Keratinocyte (primary cell): ENCODE measurements at regions not wholly inside any gene's neighbourhood (a gene's known extent, or its start where the extent isn't known, plus 50 kb on each side); places are given as distances from the start of the nearest gene placed in this dataset.

Source experiments
- DNase-seq: peaks from one replicate; pipeline ENCODE4 v3.0.0-alpha.2; 2011; ENCODE audit warnings: low read depth, missing footprints, low spot score
- FAIRE-seq: peaks from 2 replicates; lab custom pipeline; 2011; peaks lifted over from hg19 to GRCh38; lab: Jason Lieb, UNC
- H2AFZ ChIP-seq: 2 replicates; pipeline ENCODE4 v1.6.0; 2012; ENCODE audit warnings: low read length, control low read depth, inconsistent platforms; ENCODE audit not compliant: control insufficient read depth
- H3K27ac ChIP-seq: 2 replicates; pipeline ENCODE4 v1.5.1; 2011; ENCODE audit warnings: low read length; ENCODE audit not compliant: control insufficient read depth, insufficient read depth
- H3K27me3 ChIP-seq: 3 replicates; pipeline ENCODE4 v1.6.0; 2011; ENCODE audit warnings: low read length; ENCODE audit not compliant: control insufficient read depth, insufficient read depth; ENCODE audit errors: extremely low read depth
- H3K36me3 ChIP-seq, 2 experiments: 2 replicates in 1 of 2; 3 replicates in 1 of 2; pipeline ENCODE4 v1.5.1; 2011; ENCODE audit warnings: low read length in 2 of 2, mild to moderate bottlenecking in 1 of 2; ENCODE audit not compliant: control insufficient read depth in 2 of 2, insufficient read depth in 2 of 2; ENCODE audit errors: extremely low read depth in 1 of 2
- H3K4me1 ChIP-seq: 3 replicates; pipeline ENCODE4 v1.5.1; 2011; ENCODE audit warnings: low read length; ENCODE audit not compliant: control insufficient read depth, insufficient read depth; ENCODE audit errors: extremely low read depth
- H3K4me2 ChIP-seq: 3 replicates; pipeline ENCODE4 v1.6.0; 2011; ENCODE audit warnings: low read depth, low read length; ENCODE audit not compliant: control insufficient read depth, insufficient read depth; ENCODE audit errors: extremely low read depth
- H3K4me3 ChIP-seq, 3 experiments: fragments of 200-600 bp in 1 of 3; sonication (generic) in 1 of 3; 2 replicates in 2 of 3; 3 replicates in 1 of 3; pipeline ENCODE4 v1.5.1; 2011 to 2016; ENCODE audit warnings: low read length in 3 of 3, mild to moderate bottlenecking in 3 of 3, control low read depth in 2 of 3, inconsistent platforms in 1 of 3, low read depth in 1 of 3, mixed read lengths in 1 of 3, mixed run types in 1 of 3, moderate library complexity in 1 of 3; ENCODE audit not compliant: control insufficient read depth in 2 of 3, insufficient read depth in 2 of 3; ENCODE audit errors: extremely low read depth in 1 of 3
- H3K79me2 ChIP-seq: 2 replicates; pipeline ENCODE4 v1.6.0; 2012; ENCODE audit warnings: low read length; ENCODE audit not compliant: control insufficient read depth, insufficient read depth
- H3K9ac ChIP-seq: 3 replicates; pipeline ENCODE4 v1.6.0; 2011; ENCODE audit warnings: low read length; ENCODE audit not compliant: control insufficient read depth, insufficient read depth; ENCODE audit errors: extremely low read depth
- H3K9me1 ChIP-seq: 3 replicates; pipeline ENCODE4 v1.6.0; 2011; ENCODE audit warnings: low read length; ENCODE audit not compliant: control insufficient read depth, insufficient read depth; ENCODE audit errors: extremely low read depth
- H3K9me3 ChIP-seq: 2 replicates; pipeline ENCODE4 v1.5.1; 2012; ENCODE audit warnings: low read depth, low read length; ENCODE audit not compliant: control insufficient read depth
- H4K20me1 ChIP-seq: 3 replicates; pipeline ENCODE4 v1.6.0; 2011; ENCODE audit warnings: low read length; ENCODE audit not compliant: control insufficient read depth, insufficient read depth; ENCODE audit errors: extremely low read depth
- CTCF ChIP-seq, 3 experiments: IDR thresholded peaks in 1 of 3; conservative IDR thresholded peaks in 1 of 3; optimal IDR thresholded peaks in 1 of 3; 2 replicates in 2 of 3; 3 replicates in 1 of 3; pipeline versions ENCODE3 to v1.5.1; 2011; ENCODE audit warnings: low read length in 3 of 3, mild to moderate bottlenecking in 3 of 3, moderate library complexity in 2 of 3, control low read depth in 1 of 3, inconsistent platforms in 1 of 3; ENCODE audit not compliant: insufficient read depth in 2 of 3; ENCODE audit errors: extremely low read depth in 1 of 3
- EZH2 ChIP-seq: IDR thresholded peaks from one replicate; pipeline ENCODE4 v1.6.1; 2012; ENCODE audit warnings: inconsistent platforms, mild to moderate bottlenecking, low read length, moderate library complexity
- dilution Hi-C: fragments of 300-500 bp; cut with MboI; formaldehyde crosslinking; loops from one replicate; pipeline ENCODE4 v1.7.0; 2020; ENCODE audit warnings: low sequenced_read_pairs; ENCODE audit not compliant: extremely low pct_ligation_motif_present

- Histone ChIP-seq H3K79me2 (no peaks in the 10 kb centered on the region), H2AFZ (no peak overlapping the region), H3K9me3 (no peaks in the 10 kb centered on the region), H3K4me2 (no peak overlapping the region), H3K4me1 (no peaks in the 10 kb centered on the region), H3K27me3 (no peaks in the 10 kb centered on the region), H3K36me3 (no peaks in the 10 kb centered on the region), H3K4me3 (no peak overlapping the region), H4K20me1 (no peaks in the 10 kb centered on the region), H3K9ac (no peak overlapping the region), H3K9me1 (no peaks in the 10 kb centered on the region), H3K27ac (no peak overlapping the region)
- no peak for TF ChIP-seq CTCF (optimal IDR thresholded peaks at IDR 0.05 in 1 of 3, IDR thresholded peaks at IDR 0.05 in 1 of 3, conservative IDR thresholded peaks at IDR 0.05 in 1 of 3; ENCODE audit: extremely low read depth in 1 of 3, insufficient read depth in 2 of 3, low read length in 3 of 3)
- no peak for TF ChIP-seq EZH2
- DNase-seq (no peak), FAIRE-seq (no peak)
- dilution Hi-C loops = no loop called here
Measured at GRCh38 chr7:18132811-18133210, 105.2 kb upstream of the PRPS1L1 start.

GRCh38 chr7:18133921-18134320 lies 106.3 kb upstream of the PRPS1L1 start:
- dilution Hi-C loops = no loop called here
- Histone ChIP-seq H2AFZ (no peak overlapping the region), H3K9ac (no peak overlapping the region), H3K36me3 (no peaks in the 10 kb centered on the region), H3K27ac (no peak overlapping the region), H3K4me1 (no peaks in the 10 kb centered on the region), H3K9me3 (no peaks in the 10 kb centered on the region), H3K4me3 (no peak overlapping the region), H3K27me3 (no peaks in the 10 kb centered on the region), H3K9me1 (no peaks in the 10 kb centered on the region), H4K20me1 (no peaks in the 10 kb centered on the region), H3K4me2 (no peak overlapping the region), H3K79me2 (no peaks in the 10 kb centered on the region)
- TF ChIP-seq EZH2 (no peak), CTCF (optimal IDR thresholded peaks at IDR 0.05 in 1 of 3, IDR thresholded peaks at IDR 0.05 in 1 of 3, conservative IDR thresholded peaks at IDR 0.05 in 1 of 3; ENCODE audit: extremely low read depth in 1 of 3, insufficient read depth in 2 of 3, low read length in 3 of 3) (no peak)
- DNase-seq (no peak), FAIRE-seq (no peak)
